DMS79 (cell line): ENCODE measurements at regions not wholly inside any gene's neighbourhood (a gene's known extent, or its start where the extent isn't known, plus 50 kb on each side); places are given as distances from the start of the nearest gene placed in this dataset.
"Not testable (repeated sequence)": the region's sequence is repeated elsewhere in the genome, so short reads cannot be mapped to it uniquely, and the experiment has no call there.

Experiments used
- DNase-seq: peaks from one replicate; lab custom pipeline; 2025; lab: John Stamatoyannopoulos, UW

GRCh38 chr2:234861841-234862735, 89.7 kb upstream of the SH3BP4 start:
- DNase-seq, result no peak

DNA sequence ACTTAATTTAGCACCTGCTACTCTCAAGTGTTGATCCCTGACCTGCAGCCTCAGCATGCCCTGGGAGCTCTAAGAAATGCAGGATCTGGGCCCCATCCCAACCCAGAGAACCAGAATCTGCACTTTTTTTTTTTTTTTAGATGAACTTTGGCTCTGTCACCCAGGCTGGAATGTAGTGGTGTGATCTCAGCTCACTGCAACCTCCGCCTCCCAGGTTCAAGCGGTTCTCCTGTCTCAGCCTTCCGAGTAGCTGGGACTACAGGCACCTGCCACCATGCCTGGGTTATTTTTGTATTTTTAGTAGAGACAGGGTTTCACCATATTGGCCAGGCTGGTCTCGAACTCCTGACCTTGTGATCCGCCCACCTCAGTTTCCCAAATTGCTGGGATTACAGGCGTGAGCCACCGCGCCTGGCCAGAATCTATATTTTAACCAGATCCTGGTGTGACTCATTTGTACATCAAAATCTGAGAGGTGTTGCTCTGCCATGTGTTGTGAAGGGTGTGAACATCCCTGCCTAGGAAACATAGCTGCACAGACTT, 92.4 kb upstream of the SH3BP4 start:
- DNase-seq, result not testable (repeated sequence)

- DNase-seq, result no peak
These were observed 93.0 kb upstream of the SH3BP4 start for GRCh38 chr2:234858790-234859329.

- DNase-seq, result no peak
These were observed 93.7 kb upstream of the SH3BP4 start for GRCh38 chr2:234858145-234858544.

DNA sequence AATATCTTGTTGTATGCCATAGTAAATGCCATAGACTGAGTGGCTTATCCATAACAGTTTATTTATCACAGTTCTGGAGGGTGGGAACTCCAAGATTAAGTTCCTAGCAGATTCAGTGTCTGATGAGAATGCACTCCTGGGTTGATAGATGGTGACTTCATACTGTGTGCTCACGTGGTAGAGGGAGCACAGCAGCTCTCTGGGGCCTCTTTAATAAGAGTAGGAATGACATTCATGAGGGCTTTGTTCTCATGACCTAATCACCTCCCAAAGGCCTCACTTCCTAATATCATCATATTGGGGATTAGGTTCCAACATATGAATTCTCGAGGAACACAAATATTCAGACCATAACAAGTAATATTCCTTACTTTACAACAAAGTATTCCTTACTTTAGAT, 98.1 kb upstream of the SH3BP4 start:
- no peak for DNase-seq

- no peak for DNase-seq
These were observed 98.9 kb upstream of the SH3BP4 start for GRCh38 chr2:234852941-234853340.

DNA sequence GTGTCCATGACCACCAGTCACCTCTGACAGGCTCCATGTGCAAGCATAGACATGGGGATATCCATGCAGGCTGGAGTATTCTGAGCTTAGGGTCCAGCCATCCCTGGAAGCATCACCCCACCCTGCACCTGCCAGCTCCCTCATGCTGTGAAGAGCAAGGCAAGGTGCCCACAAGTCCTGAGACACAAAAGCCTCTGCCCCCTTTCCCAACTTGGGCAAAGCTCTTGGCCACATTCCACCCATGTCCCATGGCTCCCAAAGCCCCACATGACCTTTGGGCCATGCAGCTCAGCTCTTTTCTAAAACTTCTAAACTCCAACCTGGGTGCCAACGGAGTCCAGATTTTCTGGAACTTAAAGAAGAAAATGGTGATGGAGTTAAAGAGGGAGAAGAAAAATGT, 99.8 kb upstream of the SH3BP4 start:
- no peak for DNase-seq

GRCh38 chr2:234851451-234851850, 100.4 kb upstream of the SH3BP4 start:
- no peak for DNase-seq

GRCh38 chr2:234850818-234851217, 101.0 kb upstream of the SH3BP4 start:
- no peak for DNase-seq

- DNase-seq, result no peak
These were observed 102.1 kb upstream of the SH3BP4 start for GRCh38 chr2:234849678-234850077.

- DNase-seq, result no peak
These were observed 103.2 kb upstream of the SH3BP4 start for GRCh38 chr2:234848578-234848977.

- no peak for DNase-seq
These were observed 104.2 kb upstream of the SH3BP4 start for GRCh38 chr2:234847639-234848038.

DNA sequence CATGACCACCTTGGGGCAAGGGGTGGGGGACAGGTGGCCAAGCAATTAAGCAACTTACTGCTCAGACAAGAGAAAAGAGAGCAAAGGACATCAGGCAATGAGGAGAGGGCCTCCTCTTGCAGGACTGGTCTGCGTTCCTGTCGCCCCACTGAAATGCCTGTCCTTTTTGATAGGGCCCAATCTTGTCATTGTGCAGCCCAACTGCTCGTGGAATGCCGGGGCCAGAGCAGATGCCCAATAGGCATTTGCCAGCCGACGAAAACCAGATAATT, 104.5 kb upstream of the SH3BP4 start:
- no peak for DNase-seq

DNA sequence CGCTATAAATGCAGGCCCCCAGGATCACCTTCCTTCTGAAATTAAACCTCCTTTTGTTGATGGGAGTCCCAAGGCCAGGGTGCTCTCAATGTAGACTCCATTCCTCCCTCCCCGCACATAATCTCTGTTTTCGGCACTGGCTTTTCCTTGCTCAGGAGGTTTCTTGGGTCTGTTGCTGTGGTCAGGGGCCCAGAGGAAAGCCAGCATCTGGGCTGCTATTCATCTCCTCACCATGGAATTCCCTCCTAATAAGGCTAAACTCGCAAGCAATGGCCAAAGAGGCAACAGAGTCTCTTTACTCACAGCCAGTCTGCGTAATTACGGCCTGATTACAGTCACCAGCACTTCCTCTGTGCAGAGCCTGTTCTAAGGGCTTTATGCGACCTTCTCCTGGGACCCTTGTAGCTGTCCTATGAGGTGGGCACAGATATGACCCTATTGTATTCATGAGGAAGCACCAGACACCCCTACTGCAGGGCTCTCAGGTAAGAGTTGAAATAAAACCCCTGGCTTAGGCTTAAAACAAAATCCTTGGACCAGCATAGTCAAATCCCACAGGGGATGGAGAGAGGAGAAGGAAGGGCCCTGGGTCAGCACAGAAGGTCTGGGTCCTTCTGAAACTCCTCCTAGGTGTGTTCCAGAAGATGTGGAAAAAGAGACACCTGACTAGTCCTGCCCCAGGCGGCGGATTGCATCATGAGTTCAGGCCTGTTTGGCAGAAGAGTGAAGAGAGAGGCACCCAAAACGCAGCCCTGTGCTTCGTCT, 105.0 kb upstream of the SH3BP4 start:
- DNase-seq, result no peak

DNA sequence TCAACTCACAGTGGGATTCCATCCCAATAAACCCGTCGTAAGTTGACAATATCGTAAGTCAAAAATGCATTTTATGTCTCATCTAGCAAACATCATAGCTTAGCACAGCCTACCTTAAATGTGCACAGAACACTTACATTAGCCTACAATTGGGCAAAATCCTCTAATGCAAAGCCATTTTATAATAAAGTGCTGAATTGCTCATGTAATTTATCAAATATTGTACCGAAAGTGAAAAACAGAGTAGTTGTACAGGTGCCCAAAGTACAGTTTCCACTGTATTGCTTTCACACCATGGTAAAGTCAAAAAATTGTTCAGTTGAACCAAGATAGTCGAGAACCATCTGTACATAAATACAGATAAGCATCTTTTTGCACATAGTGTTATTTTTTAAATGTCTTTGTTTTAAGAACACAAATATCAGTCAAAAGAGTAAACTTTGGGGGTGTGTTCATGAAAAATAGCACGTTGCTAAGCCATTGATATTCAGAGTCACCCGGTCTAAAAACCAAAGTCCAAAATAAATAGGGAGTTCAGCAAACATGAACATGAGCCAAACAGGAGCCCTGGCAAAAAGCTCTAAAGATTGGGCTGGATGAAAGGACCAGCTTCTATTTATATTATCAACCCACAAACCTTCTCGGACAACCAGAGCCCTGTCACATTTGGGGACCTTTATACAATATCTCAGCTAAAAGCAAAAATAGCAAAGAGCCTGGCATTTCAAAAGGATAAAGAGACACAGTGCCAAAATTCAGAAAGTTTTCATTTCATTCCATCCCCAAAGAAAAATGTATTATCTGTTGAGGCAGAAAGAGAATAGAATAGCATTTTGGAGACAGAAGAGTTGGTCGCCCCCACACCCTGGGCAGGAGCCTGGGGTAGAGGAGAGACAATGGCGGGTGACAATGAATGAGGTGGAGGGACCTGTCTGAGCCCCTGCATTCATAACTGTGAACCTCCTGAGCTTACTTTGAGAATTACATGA, 105.9 kb upstream of the SH3BP4 start:
- DNase-seq, result no peak

GRCh38 chr2:234843411-234843810, 108.4 kb upstream of the SH3BP4 start:
- DNase-seq, result no peak

DNA sequence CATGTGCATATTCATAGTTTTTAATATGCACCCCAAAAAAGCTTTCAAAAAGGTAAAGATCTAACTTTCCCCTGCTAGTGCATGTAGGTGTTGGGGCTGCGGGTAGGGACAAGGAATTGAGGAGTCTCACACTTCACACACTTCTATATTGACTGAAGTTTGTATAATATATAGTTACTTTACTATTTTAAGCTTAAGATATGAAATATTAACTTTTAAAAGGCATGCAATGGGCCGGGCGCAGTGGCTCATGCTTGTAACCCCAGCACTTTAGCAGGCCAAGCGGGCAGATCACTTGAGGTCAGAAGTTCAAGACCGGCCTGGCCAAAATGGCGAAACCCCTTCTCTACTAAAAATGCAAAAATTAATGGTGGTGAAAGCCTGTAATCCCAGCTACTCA, 109.1 kb upstream of the SH3BP4 start:
- no peak for DNase-seq

GRCh38 chr2:234841321-234842015, 110.3 kb upstream of the SH3BP4 start:
- no peak for DNase-seq

- no peak for DNase-seq
These were observed 111.5 kb upstream of the SH3BP4 start for GRCh38 chr2:234840336-234840735.

DNA sequence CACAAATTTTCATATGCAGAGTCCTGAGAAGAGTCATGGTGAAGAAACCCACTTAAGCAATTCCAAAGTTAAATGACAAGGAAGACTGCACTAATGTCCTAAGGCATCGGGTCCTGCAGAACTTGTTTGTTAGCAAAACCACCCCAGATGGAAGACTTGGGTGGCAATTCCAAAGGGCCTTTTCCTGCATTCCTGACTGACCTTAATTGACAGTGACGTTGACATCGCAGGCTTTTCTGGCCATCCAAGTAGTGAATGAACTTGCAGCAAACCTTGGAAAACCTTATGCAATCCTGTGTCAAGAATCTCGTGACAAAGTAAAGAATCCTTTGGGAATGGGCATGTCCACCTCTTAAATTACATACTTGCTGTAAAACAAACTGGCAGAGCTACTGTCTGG, 112.5 kb upstream of the SH3BP4 start:
- no peak for DNase-seq

DNA sequence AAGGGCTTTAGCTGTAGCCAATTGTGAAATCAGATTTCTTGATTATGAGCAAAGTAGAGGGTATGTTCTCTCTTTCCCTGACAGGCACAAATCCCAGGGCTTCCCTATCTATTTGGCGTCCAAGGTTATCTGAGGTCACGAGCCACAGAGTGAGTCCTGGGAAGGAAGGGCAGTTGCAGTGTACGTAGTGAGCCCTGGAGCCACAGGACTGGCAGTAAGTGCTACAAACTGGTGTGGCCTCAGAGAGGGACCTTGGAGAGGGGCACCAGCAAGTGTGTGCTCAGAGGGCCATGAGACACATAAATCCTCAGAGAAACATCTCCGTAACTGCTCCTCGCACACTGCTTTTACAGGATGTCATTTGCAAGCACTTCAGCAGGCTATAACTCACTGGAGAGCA, 115.5 kb upstream of the SH3BP4 start:
- DNase-seq, result no peak
